Activated T-cell treated with anti-CD3 and anti-CD28 coated beads, Interleukin-2, amount 50 U/mL, for 72 hours (primary cell): ENCODE measurements at regions not wholly inside any gene's neighbourhood (a gene's known extent, or its start where the extent isn't known, plus 50 kb on each side); places are given as distances from the start of the nearest gene placed in this dataset.

Experiments used
- ATAC-seq, 2 donors: fragments of 150-1000 bp; cut with Tn5 transposase; replicated peaks in 1 of 2; 2 replicates each; pipeline ENCODE4 v1.10.0; 2021; ENCODE audit warnings: moderate library complexity in 2 of 2, mild to moderate bottlenecking in 1 of 2
- DNase-seq, 2 donors: peaks; one replicate each; pipeline ENCODE4 v3.0.0; 2021 to 2022; ENCODE audit warnings: mixed read lengths in 1 of 2
- H3K27ac Mint-ChIP-seq: one replicate; pipeline ENCODE4 v1.8.0; 2022; ENCODE audit warnings: mild to moderate bottlenecking, moderate library complexity, mixed read lengths
- H3K27me3 Mint-ChIP-seq: one replicate; pipeline ENCODE4 v1.8.0; 2022; ENCODE audit warnings: low read depth, mixed read lengths
- H3K36me3 Mint-ChIP-seq, 2 donors: one replicate each; pipeline ENCODE4 v1.8.0; 2022; ENCODE audit warnings: mixed read lengths in 2 of 2, mild to moderate bottlenecking in 1 of 2; ENCODE audit not compliant: insufficient read depth in 2 of 2
- H3K4me1 Mint-ChIP-seq: one replicate; pipeline ENCODE4 v1.8.0; 2022; ENCODE audit warnings: low read depth, mixed read lengths
- H3K4me3 Mint-ChIP-seq, 2 donors: one replicate each; pipeline ENCODE4 v1.8.0; 2022; ENCODE audit warnings: mild to moderate bottlenecking in 2 of 2, mixed read lengths in 2 of 2, moderate library complexity in 2 of 2
- H3K9me3 Mint-ChIP-seq, 2 donors: one replicate each; pipeline ENCODE4 v1.8.0; 2022; ENCODE audit warnings: mixed read lengths in 2 of 2

GRCh38 chr15:97868981-97869380 lies 91.5 kb upstream of the ARRDC4 start:
- Mint-ChIP-seq H3K27ac (no peak overlapping the region), H3K9me3 (no peaks in the 10 kb centered on the region), H3K27me3 (no peaks in the 10 kb centered on the region), H3K4me3 (no peak overlapping the region), H3K36me3 (no peaks in the 10 kb centered on the region), H3K4me1 (no peaks in the 10 kb centered on the region)
- ATAC-seq (no peak), DNase-seq (no peak)

GRCh38 chr15:97870771-97871170 lies 89.7 kb upstream of the ARRDC4 start:
- Mint-ChIP-seq H3K27me3 (no peaks in the 10 kb centered on the region), H3K27ac (no peak overlapping the region), H3K4me3 (no peak overlapping the region), H3K9me3 (no peaks in the 10 kb centered on the region), H3K4me1 (no peaks in the 10 kb centered on the region), H3K36me3 (no peaks in the 10 kb centered on the region)
- DNase-seq: no peak
- no peak for ATAC-seq

- Mint-ChIP-seq H3K9me3 (no peaks in the 10 kb centered on the region), H3K4me1 (no peaks in the 10 kb centered on the region), H3K36me3 (no peaks in the 10 kb centered on the region), H3K4me3 (no peak overlapping the region), H3K27me3 (peaks cover 15% of the 10 kb centered on the region), H3K27ac (no peak overlapping the region)
- ATAC-seq: no peak
- no peak for DNase-seq
These were observed 86.4 kb upstream of the ARRDC4 start for GRCh38 chr15:97874139-97874538.

DNA sequence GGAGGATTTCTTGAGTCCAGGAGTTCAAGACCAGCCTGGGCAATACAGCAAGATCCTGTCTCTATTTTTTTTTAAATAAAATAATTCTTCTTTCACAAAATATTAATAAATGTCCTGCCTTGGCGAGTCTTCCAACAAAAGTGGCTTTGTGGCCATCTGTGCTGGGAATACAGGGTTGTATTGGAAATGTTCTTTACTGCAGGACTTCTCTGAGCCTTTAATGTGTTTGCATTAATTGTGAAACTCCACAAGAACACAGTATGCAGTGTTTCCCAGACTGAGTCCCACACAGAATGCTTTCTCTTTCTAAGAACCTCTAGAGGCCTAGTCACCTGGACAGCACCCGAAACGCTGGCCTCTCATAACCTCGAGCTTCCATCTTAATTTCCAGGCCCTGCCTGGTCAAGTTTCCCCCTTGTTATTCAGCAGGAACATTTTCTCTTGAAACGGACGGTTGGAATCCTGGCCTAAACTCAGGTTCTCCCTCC lies 85.4 kb upstream of the ARRDC4 start:
- Mint-ChIP-seq H3K9me3 (no peaks in the 10 kb centered on the region), H3K27ac (no peak overlapping the region), H3K4me1 (no peaks in the 10 kb centered on the region), H3K27me3 (peaks cover 15% of the 10 kb centered on the region), H3K4me3 (peak overlapping the region; percentile 37 to 44), H3K36me3 (no peaks in the 10 kb centered on the region)
- DNase-seq (no peak), ATAC-seq (no peak)

GRCh38 chr15:97875513-97876280 lies 84.8 kb upstream of the ARRDC4 start:
- Mint-ChIP-seq H3K4me3 (peak overlapping the region; percentile 37 to 44), H3K9me3 (no peaks in the 10 kb centered on the region), H3K27ac (no peak overlapping the region), H3K36me3 (no peaks in the 10 kb centered on the region), H3K4me1 (no peaks in the 10 kb centered on the region), H3K27me3 (peaks cover 15% of the 10 kb centered on the region)
- peak; percentile 37 to 65 for ATAC-seq
- DNase-seq: peak; percentile 9 to 17

GRCh38 chr15:97876281-97876675 lies 84.2 kb upstream of the ARRDC4 start:
- Mint-ChIP-seq H3K9me3 (no peaks in the 10 kb centered on the region), H3K4me3 (no peak overlapping the region), H3K36me3 (no peaks in the 10 kb centered on the region), H3K27ac (no peak overlapping the region), H3K27me3 (peaks cover 15% of the 10 kb centered on the region), H3K4me1 (no peaks in the 10 kb centered on the region)
- DNase-seq (no peak), ATAC-seq (no peak)

GRCh38 chr15:97881346-97881965 lies 79.0 kb upstream of the ARRDC4 start:
- no peak overlapping the region for H3K4me3 Mint-ChIP-seq
- no peaks in the 10 kb centered on the region for H3K36me3 Mint-ChIP-seq
- peaks cover 23% of the 10 kb centered on the region for H3K27me3 Mint-ChIP-seq
- no peaks in the 10 kb centered on the region for H3K9me3 Mint-ChIP-seq
- H3K27ac Mint-ChIP-seq: no peak overlapping the region
- H3K4me1 Mint-ChIP-seq: no peaks in the 10 kb centered on the region
- DNase-seq (no peak), ATAC-seq (no peak)

GRCh38 chr15:97884513-97885131 lies 75.9 kb upstream of the ARRDC4 start:
- Mint-ChIP-seq H3K27me3 (peaks cover 18% of the 10 kb centered on the region), H3K4me1 (no peaks in the 10 kb centered on the region), H3K9me3 (no peaks in the 10 kb centered on the region), H3K36me3 (no peaks in the 10 kb centered on the region), H3K27ac (no peak overlapping the region), H3K4me3 (no peak overlapping the region)
- DNase-seq: no peak
- ATAC-seq: no peak

DNA sequence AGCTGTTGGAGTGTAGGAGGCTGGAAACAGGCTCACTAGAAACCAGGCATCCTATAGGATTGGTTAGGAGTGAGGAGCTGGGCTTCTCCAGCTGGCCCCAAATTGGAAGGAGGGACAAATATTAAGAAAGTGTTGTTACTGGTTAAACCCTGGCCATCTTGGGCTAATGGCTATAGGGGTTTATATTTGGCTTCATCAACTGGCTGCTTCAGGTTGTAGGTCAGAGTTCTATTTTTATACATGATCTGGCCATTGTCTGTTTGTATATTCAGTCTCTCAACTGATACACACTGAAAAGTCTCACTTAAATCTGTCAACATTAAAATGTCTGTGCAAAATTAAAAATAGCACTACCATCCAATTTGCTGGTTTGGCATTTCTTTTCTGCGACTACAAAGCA lies 70.2 kb upstream of the ARRDC4 start:
- no peak for ATAC-seq
- Mint-ChIP-seq H3K4me1 (no peaks in the 10 kb centered on the region), H3K27ac (no peak overlapping the region), H3K36me3 (no peaks in the 10 kb centered on the region), H3K9me3 (no peaks in the 10 kb centered on the region), H3K27me3 (peaks cover 22% of the 10 kb centered on the region), H3K4me3 (no peak overlapping the region)
- DNase-seq: no peak

DNA sequence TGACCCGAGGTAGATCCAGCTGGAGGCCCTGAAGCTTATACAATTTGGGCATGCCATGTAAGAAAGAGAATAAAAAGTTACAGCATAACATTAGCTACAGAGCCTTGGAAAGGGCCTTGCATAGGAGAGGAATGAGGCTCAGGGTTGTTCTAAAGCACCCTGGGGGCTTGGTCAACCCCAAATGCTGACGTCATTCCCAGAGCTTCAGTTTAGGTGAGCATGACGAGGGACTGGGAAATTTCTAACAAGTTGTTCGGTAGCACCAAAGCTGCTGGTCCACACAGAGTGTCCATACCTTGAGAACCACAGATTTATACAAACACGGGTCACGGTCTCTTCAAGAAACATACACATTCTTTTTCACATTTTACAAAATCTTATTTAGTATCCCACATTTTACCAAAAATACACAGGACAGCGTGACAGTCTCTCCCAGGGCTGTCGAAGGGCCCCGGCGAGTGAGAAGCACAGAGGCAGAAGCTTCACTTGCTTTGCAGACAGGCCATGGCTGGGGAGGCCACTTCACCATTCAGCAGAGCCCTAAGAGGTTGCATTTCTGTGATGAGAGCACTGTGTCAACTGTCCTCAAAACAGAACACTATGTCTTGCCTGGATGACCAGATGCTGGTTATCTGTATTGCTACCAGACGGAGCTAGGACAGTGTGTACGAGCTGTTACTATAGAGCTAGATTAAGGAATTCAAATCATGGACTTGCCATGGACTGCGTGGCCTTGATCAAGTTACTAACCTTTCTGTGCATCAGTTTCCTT lies 68.2 kb upstream of the ARRDC4 start:
- DNase-seq: no peak
- H3K9me3 Mint-ChIP-seq: no peaks in the 10 kb centered on the region
- H3K36me3 Mint-ChIP-seq: no peaks in the 10 kb centered on the region
- no peaks in the 10 kb centered on the region for H3K4me1 Mint-ChIP-seq
- ATAC-seq: no peak
- H3K4me3 Mint-ChIP-seq: no peak overlapping the region
- H3K27me3 Mint-ChIP-seq: peaks cover 22% of the 10 kb centered on the region
- H3K27ac Mint-ChIP-seq: no peak overlapping the region

DNA sequence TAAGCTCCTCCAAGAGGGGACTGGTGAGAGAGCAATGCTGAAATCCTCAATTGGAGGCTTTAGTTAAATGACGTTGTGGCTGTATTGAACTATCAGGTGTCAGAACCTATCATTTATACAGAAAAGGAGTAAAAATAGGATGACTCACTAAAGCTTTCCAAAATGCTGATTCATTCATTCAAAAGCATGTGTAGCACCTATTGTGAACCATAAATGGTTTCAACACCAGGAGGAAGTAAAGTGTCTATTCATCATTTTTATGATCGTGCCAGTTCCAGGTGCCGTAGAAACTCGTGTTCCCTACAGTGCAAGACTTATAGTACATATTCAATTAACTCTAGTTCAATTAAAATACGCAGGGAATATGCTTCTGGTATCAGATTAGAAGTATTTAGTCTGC lies 66.5 kb upstream of the ARRDC4 start:
- Mint-ChIP-seq H3K4me3 (no peak overlapping the region), H3K36me3 (no peaks in the 10 kb centered on the region), H3K27me3 (peaks cover 22% of the 10 kb centered on the region), H3K27ac (no peak overlapping the region), H3K9me3 (no peaks in the 10 kb centered on the region), H3K4me1 (no peaks in the 10 kb centered on the region)
- DNase-seq (no peak), ATAC-seq (no peak)

GRCh38 chr15:97899981-97900380 lies 60.5 kb upstream of the ARRDC4 start:
- DNase-seq (no peak), ATAC-seq (no peak)
- H3K36me3 Mint-ChIP-seq: no peaks in the 10 kb centered on the region
- no peaks in the 10 kb centered on the region for H3K4me1 Mint-ChIP-seq
- no peaks in the 10 kb centered on the region for H3K9me3 Mint-ChIP-seq
- H3K27ac Mint-ChIP-seq: no peak overlapping the region
- H3K27me3 Mint-ChIP-seq: peaks cover 26% of the 10 kb centered on the region
- H3K4me3 Mint-ChIP-seq: no peak overlapping the region
